ENCODE measurements at regions not wholly inside any gene's neighbourhood (a gene's known extent, or its start where the extent isn't known, plus 50 kb on each side); places are given as distances from the start of the nearest gene placed in this dataset.

GRCh38 chr16:86757704-86758040 lies 179.3 kb downstream of the FOXL1 start:
- DNase-seq (ENCODE audit: extremely low read depth in 1 of 11, low read depth in 9 of 11, low spot score in 4 of 11): no peak

GRCh38 chr16:86758932-86759331 lies 180.6 kb downstream of the FOXL1 start:
- no peak for DNase-seq (ENCODE audit: extremely low read depth in 1 of 11, low read depth in 9 of 11, low spot score in 4 of 11)

- DNase-seq (ENCODE audit: extremely low read depth in 1 of 11, low read depth in 9 of 11, low spot score in 4 of 11): peak in 3 of 11 donors; percentile 39 to 50 (median 42)
Measured at GRCh38 chr16:86761111-86762031, 183.0 kb downstream of the FOXL1 start.

GRCh38 chr16:86762095-86762494 lies 183.7 kb downstream of the FOXL1 start:
- no peak for DNase-seq (ENCODE audit: extremely low read depth in 1 of 11, low read depth in 9 of 11, low spot score in 4 of 11)

GRCh38 chr16:86763819-86764218 lies 185.5 kb downstream of the FOXL1 start:
- DNase-seq (ENCODE audit: extremely low read depth in 1 of 11, low read depth in 9 of 11, low spot score in 4 of 11): no peak

GRCh38 chr16:86764551-86764950 lies 186.2 kb downstream of the FOXL1 start:
- DNase-seq (ENCODE audit: extremely low read depth in 1 of 11, low read depth in 9 of 11, low spot score in 4 of 11): no peak

GRCh38 chr16:86765389-86766026 lies 187.2 kb downstream of the FOXL1 start:
- no peak for DNase-seq (ENCODE audit: extremely low read depth in 1 of 11, low read depth in 9 of 11, low spot score in 4 of 11)

GRCh38 chr16:86766700-86767099 lies 188.4 kb downstream of the FOXL1 start:
- no peak for DNase-seq (ENCODE audit: extremely low read depth in 1 of 11, low read depth in 9 of 11, low spot score in 4 of 11)

GRCh38 chr16:86768228-86768791 lies 190.0 kb downstream of the FOXL1 start:
- DNase-seq (ENCODE audit: extremely low read depth in 1 of 11, low read depth in 9 of 11, low spot score in 4 of 11): peak in 1 of 11 donors; percentile 54

GRCh38 chr16:86768999-86769398 lies 190.7 kb downstream of the FOXL1 start:
- DNase-seq (ENCODE audit: extremely low read depth in 1 of 11, low read depth in 9 of 11, low spot score in 4 of 11): no peak

GRCh38 chr16:86771506-86772460 lies 193.4 kb downstream of the FOXL1 start:
- DNase-seq (ENCODE audit: extremely low read depth in 1 of 11, low read depth in 9 of 11, low spot score in 4 of 11): no peak

- DNase-seq (ENCODE audit: extremely low read depth in 1 of 11, low read depth in 9 of 11, low spot score in 4 of 11): peak; percentile 40 to 89 (median 72)
Measured at GRCh38 chr16:86772671-86773353, 194.5 kb downstream of the FOXL1 start.

- no peak for DNase-seq (ENCODE audit: extremely low read depth in 1 of 11, low read depth in 9 of 11, low spot score in 4 of 11)
Measured at GRCh38 chr16:86773354-86773715, 195.0 kb downstream of the FOXL1 start.

GRCh38 chr16:86774931-86775330 lies 196.6 kb downstream of the FOXL1 start:
- no peak for DNase-seq (ENCODE audit: extremely low read depth in 1 of 11, low read depth in 9 of 11, low spot score in 4 of 11)

GRCh38 chr16:86775511-86775921 lies 197.2 kb downstream of the FOXL1 start:
- no peak for DNase-seq (ENCODE audit: extremely low read depth in 1 of 11, low read depth in 9 of 11, low spot score in 4 of 11)

- DNase-seq (ENCODE audit: extremely low read depth in 1 of 11, low read depth in 9 of 11, low spot score in 4 of 11): no peak
Measured at GRCh38 chr16:86777381-86777946, 199.1 kb downstream of the FOXL1 start.

GRCh38 chr16:86778108-86778745 lies 199.9 kb downstream of the FOXL1 start:
- no peak for DNase-seq (ENCODE audit: extremely low read depth in 1 of 11, low read depth in 9 of 11, low spot score in 4 of 11)

GRCh38 chr16:86778978-86779377 lies 200.6 kb downstream of the FOXL1 start:
- no peak for DNase-seq (ENCODE audit: extremely low read depth in 1 of 11, low read depth in 9 of 11, low spot score in 4 of 11)
